ENCODE measurements at regions not wholly inside any gene's neighbourhood (a gene's known extent, or its start where the extent isn't known, plus 50 kb on each side); places are given as distances from the start of the nearest gene placed in this dataset.

- Histone ChIP-seq H3K27me3 (ENCODE audit: insufficient read depth, insufficient read length) (no peaks in the 10 kb centered on the region), H3K36me3 (ENCODE audit: insufficient read depth, insufficient read length, low read length) (no peaks in the 10 kb centered on the region), H3K4me3 (ENCODE audit: insufficient read length, low read depth) (no peak overlapping the region), H3K4me1 (ENCODE audit: insufficient read depth, insufficient read length) (no peaks in the 10 kb centered on the region), H3K9ac (ENCODE audit: insufficient read length, low read depth) (no peak overlapping the region), H3K9me3 (ENCODE audit: insufficient read depth, low read length) (no peaks in the 10 kb centered on the region)
- no peak for DNase-seq (ENCODE audit: low read depth, low spot score)
- no peak for TF ChIP-seq SUZ12 (IDR thresholded peaks at IDR 0.05; ENCODE audit: extremely low read depth, insufficient read depth, insufficient read length)
These were observed 446.4 kb upstream of the FKBP1C start for GRCh38 chr6:62764841-62765240.

- Histone ChIP-seq H3K4me3 (ENCODE audit: insufficient read length, low read depth) (no peak overlapping the region), H3K27me3 (ENCODE audit: insufficient read depth, insufficient read length) (no peaks in the 10 kb centered on the region), H3K4me1 (ENCODE audit: insufficient read depth, insufficient read length) (no peaks in the 10 kb centered on the region), H3K36me3 (ENCODE audit: insufficient read depth, insufficient read length, low read length) (no peaks in the 10 kb centered on the region), H3K9ac (ENCODE audit: insufficient read length, low read depth) (no peak overlapping the region), H3K9me3 (ENCODE audit: insufficient read depth, low read length) (no peaks in the 10 kb centered on the region)
- DNase-seq (ENCODE audit: low read depth, low spot score): no peak
- no peak for TF ChIP-seq ZNF274 (IDR thresholded peaks at IDR 0.05; ENCODE audit: low read depth, low read length)
- TF ChIP-seq YY1 (IDR thresholded peaks at IDR 0.05; ENCODE audit: insufficient read depth, insufficient read length): no peak
- no peak for TF ChIP-seq SUZ12 (IDR thresholded peaks at IDR 0.05; ENCODE audit: extremely low read depth, insufficient read depth, insufficient read length)
These were observed 447.9 kb upstream of the FKBP1C start for GRCh38 chr6:62763125-62763912.

GRCh38 chr6:62746968-62747367, 460.9 kb upstream of the KHDRBS2 start:
- H3K36me3 ChIP-seq (ENCODE audit: insufficient read depth, insufficient read length, low read length): no peaks in the 10 kb centered on the region
- TF ChIP-seq ZNF274 (IDR thresholded peaks at IDR 0.05; ENCODE audit: low read depth, low read length) (no peak), SUZ12 (IDR thresholded peaks at IDR 0.05; ENCODE audit: extremely low read depth, insufficient read depth, insufficient read length) (no peak), YY1 (IDR thresholded peaks at IDR 0.05; ENCODE audit: insufficient read depth, insufficient read length) (no peak)
- H3K4me3 ChIP-seq (ENCODE audit: insufficient read length, low read depth): no peak overlapping the region
- no peaks in the 10 kb centered on the region for H3K4me1 ChIP-seq (ENCODE audit: insufficient read depth, insufficient read length)
- DNase-seq (ENCODE audit: low read depth, low spot score): no peak
- no peaks in the 10 kb centered on the region for H3K27me3 ChIP-seq (ENCODE audit: insufficient read depth, insufficient read length)
- H3K9me3 ChIP-seq (ENCODE audit: insufficient read depth, low read length): no peaks in the 10 kb centered on the region
- H3K9ac ChIP-seq (ENCODE audit: insufficient read length, low read depth): no peak overlapping the region

- no peaks in the 10 kb centered on the region for H3K4me1 ChIP-seq (ENCODE audit: insufficient read depth, insufficient read length)
- no peaks in the 10 kb centered on the region for H3K36me3 ChIP-seq (ENCODE audit: insufficient read depth, insufficient read length, low read length)
- no peak for DNase-seq (ENCODE audit: low read depth, low spot score)
- no peaks in the 10 kb centered on the region for H3K27me3 ChIP-seq (ENCODE audit: insufficient read depth, insufficient read length)
- no peak overlapping the region for H3K4me3 ChIP-seq (ENCODE audit: insufficient read length, low read depth)
- H3K9me3 ChIP-seq (ENCODE audit: insufficient read depth, low read length): no peaks in the 10 kb centered on the region
- no peak overlapping the region for H3K9ac ChIP-seq (ENCODE audit: insufficient read length, low read depth)
- no peak for TF ChIP-seq ZNF274 (IDR thresholded peaks at IDR 0.05; ENCODE audit: low read depth, low read length)
- TF ChIP-seq YY1 (IDR thresholded peaks at IDR 0.05; ENCODE audit: insufficient read depth, insufficient read length): no peak
- TF ChIP-seq SUZ12 (IDR thresholded peaks at IDR 0.05; ENCODE audit: extremely low read depth, insufficient read depth, insufficient read length): no peak
These were observed 460.1 kb upstream of the KHDRBS2 start for GRCh38 chr6:62746161-62746560.

GRCh38 chr6:62740596-62740995, 454.6 kb upstream of the KHDRBS2 start:
- no peak for DNase-seq (ENCODE audit: low read depth, low spot score)
- H3K27me3 ChIP-seq (ENCODE audit: insufficient read depth, insufficient read length): no peaks in the 10 kb centered on the region
- no peak overlapping the region for H3K4me3 ChIP-seq (ENCODE audit: insufficient read length, low read depth)
- H3K9me3 ChIP-seq (ENCODE audit: insufficient read depth, low read length): no peaks in the 10 kb centered on the region
- H3K4me1 ChIP-seq (ENCODE audit: insufficient read depth, insufficient read length): no peaks in the 10 kb centered on the region
- no peak overlapping the region for H3K9ac ChIP-seq (ENCODE audit: insufficient read length, low read depth)
- no peak for TF ChIP-seq ZNF274 (IDR thresholded peaks at IDR 0.05; ENCODE audit: low read depth, low read length)
- no peak for TF ChIP-seq YY1 (IDR thresholded peaks at IDR 0.05; ENCODE audit: insufficient read depth, insufficient read length)
- TF ChIP-seq SUZ12 (IDR thresholded peaks at IDR 0.05; ENCODE audit: extremely low read depth, insufficient read depth, insufficient read length): no peak
- H3K36me3 ChIP-seq (ENCODE audit: insufficient read depth, insufficient read length, low read length): no peaks in the 10 kb centered on the region

GRCh38 chr6:62740171-62740570, 454.1 kb upstream of the KHDRBS2 start:
- no peaks in the 10 kb centered on the region for H3K27me3 ChIP-seq (ENCODE audit: insufficient read depth, insufficient read length)
- DNase-seq (ENCODE audit: low read depth, low spot score): no peak
- H3K9me3 ChIP-seq (ENCODE audit: insufficient read depth, low read length): no peaks in the 10 kb centered on the region
- no peak for TF ChIP-seq ZNF274 (IDR thresholded peaks at IDR 0.05; ENCODE audit: low read depth, low read length)
- TF ChIP-seq SUZ12 (IDR thresholded peaks at IDR 0.05; ENCODE audit: extremely low read depth, insufficient read depth, insufficient read length): no peak
- TF ChIP-seq YY1 (IDR thresholded peaks at IDR 0.05; ENCODE audit: insufficient read depth, insufficient read length): no peak
- H3K4me3 ChIP-seq (ENCODE audit: insufficient read length, low read depth): no peak overlapping the region
- no peaks in the 10 kb centered on the region for H3K36me3 ChIP-seq (ENCODE audit: insufficient read depth, insufficient read length, low read length)
- no peaks in the 10 kb centered on the region for H3K4me1 ChIP-seq (ENCODE audit: insufficient read depth, insufficient read length)
- no peak overlapping the region for H3K9ac ChIP-seq (ENCODE audit: insufficient read length, low read depth)

GRCh38 chr6:62737792-62738191, 451.8 kb upstream of the KHDRBS2 start:
- Histone ChIP-seq H3K9ac (ENCODE audit: insufficient read length, low read depth) (no peak overlapping the region), H3K9me3 (ENCODE audit: insufficient read depth, low read length) (no peaks in the 10 kb centered on the region), H3K4me1 (ENCODE audit: insufficient read depth, insufficient read length) (no peaks in the 10 kb centered on the region), H3K4me3 (ENCODE audit: insufficient read length, low read depth) (no peak overlapping the region), H3K27me3 (ENCODE audit: insufficient read depth, insufficient read length) (no peaks in the 10 kb centered on the region), H3K36me3 (ENCODE audit: insufficient read depth, insufficient read length, low read length) (no peaks in the 10 kb centered on the region)
- TF ChIP-seq YY1 (IDR thresholded peaks at IDR 0.05; ENCODE audit: insufficient read depth, insufficient read length): no peak
- TF ChIP-seq ZNF274 (IDR thresholded peaks at IDR 0.05; ENCODE audit: low read depth, low read length): no peak
- TF ChIP-seq SUZ12 (IDR thresholded peaks at IDR 0.05; ENCODE audit: extremely low read depth, insufficient read depth, insufficient read length): no peak
- DNase-seq (ENCODE audit: low read depth, low spot score): no peak

All from NT2/D1 (cell line).